GM23248 (cell line): ENCODE measurements at regions not wholly inside any gene's neighbourhood (a gene's known extent, or its start where the extent isn't known, plus 50 kb on each side); places are given as distances from the start of the nearest gene placed in this dataset.

ENCODE experiments used
- DNase-seq: peaks from one replicate; pipeline ENCODE4 v3.0.0-alpha.2; 2015
- H2AFZ ChIP-seq: fragments of 200-600 bp; sonication (generic); 2 replicates; pipeline ENCODE4 v1.6.1; 2016; ENCODE audit warnings: antibody characterized with exemption
- H3F3A ChIP-seq: fragments of 200-600 bp; sonication (generic); 2 replicates; pipeline ENCODE4 v1.6.1; 2016; ENCODE audit warnings: mild to moderate bottlenecking, antibody characterized with exemption, mixed run types; ENCODE audit not compliant: insufficient read depth
- H3K27ac ChIP-seq: fragments of 200-600 bp; sonication (generic); 2 replicates; pipeline ENCODE4 v1.5.1; 2016; ENCODE audit warnings: mild to moderate bottlenecking
- H3K27me3 ChIP-seq: fragments of 200-600 bp; sonication (generic); replicated peaks from 2 replicates; pipeline ENCODE4 v1.6.1; 2016; ENCODE audit warnings: mild to moderate bottlenecking; ENCODE audit not compliant: insufficient read depth
- H3K36me3 ChIP-seq: fragments of 200-600 bp; sonication (generic); 2 replicates; pipeline ENCODE4 v1.6.1; 2016; ENCODE audit warnings: low read depth, mild to moderate bottlenecking
- H3K4me1 ChIP-seq: fragments of 200-600 bp; sonication (generic); 2 replicates; pipeline ENCODE4 v1.6.1; 2016; ENCODE audit warnings: mild to moderate bottlenecking; ENCODE audit not compliant: insufficient read depth
- H3K4me2 ChIP-seq: fragments of 200-600 bp; sonication (generic); one replicate; pipeline ENCODE4 v1.6.1; 2016; ENCODE audit warnings: mild to moderate bottlenecking; ENCODE audit not compliant: unreplicated experiment
- H3K4me3 ChIP-seq: fragments of 200-600 bp; sonication (generic); 2 replicates; pipeline ENCODE4 v1.5.1; 2016; ENCODE audit warnings: mild to moderate bottlenecking
- H3K79me2 ChIP-seq: fragments of 200-600 bp; sonication (generic); 2 replicates; pipeline ENCODE4 v1.6.1; 2016; ENCODE audit warnings: mild to moderate bottlenecking; ENCODE audit not compliant: insufficient read depth
- H3K9ac ChIP-seq: fragments of 200-600 bp; sonication (generic); 2 replicates; pipeline ENCODE4 v1.6.1; 2016; ENCODE audit warnings: mild to moderate bottlenecking
- H3K9me2 ChIP-seq: fragments of 200-600 bp; sonication (generic); 2 replicates; pipeline ENCODE4 v1.6.1; 2016; ENCODE audit warnings: mixed run types, mild to moderate bottlenecking, moderate library complexity; ENCODE audit not compliant: insufficient read depth
- H3K9me3 ChIP-seq: fragments of 200-600 bp; sonication (generic); one replicate; pipeline ENCODE4 v1.6.1; 2017; ENCODE audit warnings: low read depth
- H4K20me1 ChIP-seq: fragments of 200-600 bp; sonication (generic); 2 replicates; pipeline ENCODE4 v1.6.0; 2016; ENCODE audit not compliant: insufficient read depth
- EZH2 ChIP-seq: fragments of 200-600 bp; sonication (generic); IDR thresholded peaks from 2 replicates; pipeline ENCODE4 v1.6.1; 2018; ENCODE audit warnings: antibody characterized with exemption, mild to moderate bottlenecking; ENCODE audit not compliant: insufficient read depth, poor library complexity, severe bottlenecking
- EZH2phosphoT487 ChIP-seq: fragments of 200-600 bp; sonication (generic); IDR thresholded peaks from 2 replicates; pipeline ENCODE4 v1.6.1; 2018; ENCODE audit warnings: antibody characterized with exemption, moderate library complexity, mild to moderate bottlenecking, low read depth; ENCODE audit not compliant: insufficient read depth
- WGBS, 2 experiments: methylation state at CpG; one replicate each; pipeline ENCODE4 v1.1.6; 2015 to 2017; ENCODE audit warnings: low lambda C conversion rate in 2 of 2, low coverage in 1 of 2; ENCODE audit errors: missing lambda C conversion rate in 2 of 2; 5-methylcytosine and 5-hydroxymethylcytosine counted together
- in situ Hi-C: fragments of 300-500 bp; cut with MboI; formaldehyde crosslinking; loops from 2 replicates; pipeline ENCODE4 v1.15.0; 2020

DNA sequence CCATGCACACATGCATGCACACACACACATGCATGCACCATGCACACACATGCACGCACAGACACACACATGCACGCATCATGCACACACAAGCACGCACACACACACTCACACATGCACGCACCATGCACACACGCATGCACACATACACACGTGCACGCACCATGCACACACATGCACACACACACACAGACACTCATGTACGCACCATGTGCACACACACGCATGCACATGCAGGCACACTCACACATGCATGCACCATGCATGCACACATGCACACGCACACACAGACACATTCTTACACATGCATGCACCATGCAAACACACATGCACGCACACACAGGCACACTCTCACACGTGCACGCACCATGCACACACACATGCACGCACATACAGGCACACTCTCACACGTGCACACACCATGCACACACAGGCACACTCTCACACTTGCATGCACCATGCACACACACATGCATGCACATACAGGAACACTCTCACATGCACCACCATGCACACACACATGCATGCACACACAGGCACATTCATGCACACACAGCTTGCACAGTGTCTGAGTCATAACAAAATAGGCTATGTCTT lies 117.5 kb downstream of the TENT4A start:
- H3K4me1 ChIP-seq, result peaks cover 11% of the 10 kb centered on the region; the same call in 1 of the 2 replicates
- H3K9me3 ChIP-seq, result no peaks in the 10 kb centered on the region
- in situ Hi-C loops, result no loop called here
- H4K20me1 ChIP-seq, result no peaks in the 10 kb centered on the region
- 75 to 86% methylated on average over 15 of the region's 15 CpGs for WGBS, 2 experiments
- H3K4me2 ChIP-seq, result no peak overlapping the region
- no peak overlapping the region for H3K4me3 ChIP-seq
- no peak for DNase-seq
- H3K9ac ChIP-seq, result no peak overlapping the region
- no peak overlapping the region for H2AFZ ChIP-seq
- no peaks in the 10 kb centered on the region for H3K79me2 ChIP-seq
- no peak overlapping the region for H3K27ac ChIP-seq
- 0 out of 2 replicates have a peak, but pooled peaks cover 11% of the 10 kb centered on the region for H3K27me3 ChIP-seq
- no peaks in the 10 kb centered on the region for H3K9me2 ChIP-seq
- TF ChIP-seq EZH2 (no peak), EZH2phosphoT487 (no peak)
- no peaks in the 10 kb centered on the region for H3K36me3 ChIP-seq
- H3F3A ChIP-seq, result no peaks in the 10 kb centered on the region

DNA sequence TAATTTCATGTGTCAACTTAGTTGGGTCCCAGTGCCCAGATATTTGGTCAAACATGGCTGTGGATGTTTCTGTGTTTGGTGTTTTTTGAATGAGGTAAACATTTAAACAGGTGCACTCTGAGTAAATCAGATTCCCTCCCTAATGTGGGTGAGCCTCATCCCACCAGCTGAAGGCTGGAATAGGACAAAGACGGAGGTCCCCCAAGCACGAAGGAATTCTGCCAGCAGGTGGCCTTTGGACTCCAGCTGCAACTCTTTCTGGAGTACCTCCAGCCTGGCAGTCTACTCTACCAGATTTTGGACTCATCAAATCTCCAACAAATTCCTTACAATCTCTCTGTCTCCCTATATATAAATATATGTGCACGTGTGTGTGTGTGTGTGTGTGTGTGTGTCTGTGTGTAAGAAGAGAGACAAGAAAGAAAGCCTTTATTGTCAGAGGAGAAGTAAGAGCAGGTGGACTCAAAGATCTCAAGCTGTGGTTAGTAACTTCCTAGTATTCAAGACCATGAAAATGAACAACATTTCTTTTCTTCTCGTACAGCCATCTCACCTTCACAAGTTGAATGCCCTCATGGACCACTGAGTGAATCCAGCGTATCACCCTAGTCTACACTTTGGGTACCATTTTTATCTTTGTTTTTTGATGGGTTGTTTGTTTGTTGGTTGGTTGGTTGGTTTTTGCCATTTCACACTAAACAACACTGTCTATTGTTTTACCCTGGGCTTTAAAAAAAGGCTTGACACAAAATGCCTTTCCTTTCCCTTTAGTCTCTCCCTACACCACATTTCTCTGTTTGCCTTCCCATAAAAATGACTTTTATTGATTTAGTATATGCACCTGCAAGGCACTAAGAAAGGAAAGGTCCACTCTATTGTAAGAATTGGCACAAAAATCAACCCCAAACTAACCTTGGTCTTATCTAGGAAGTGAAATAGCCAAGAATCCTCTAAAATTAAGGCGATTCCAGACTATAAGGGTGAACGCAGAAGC lies 118.7 kb downstream of the TENT4A start:
- 47 to 50% methylated on average over 7 of the region's 7 CpGs for WGBS, 2 experiments
- Histone ChIP-seq H3K9me3 (no peaks in the 10 kb centered on the region), H4K20me1 (no peaks in the 10 kb centered on the region), H3K36me3 (no peaks in the 10 kb centered on the region), H3F3A (no peaks in the 10 kb centered on the region), H3K4me1 (peaks cover 11% of the 10 kb centered on the region; the same call in 1 of the 2 replicates), H3K27me3 (0 out of 2 replicates have a peak, but pooled peaks cover 9% of the 10 kb centered on the region), H3K9me2 (no peaks in the 10 kb centered on the region), H3K79me2 (no peaks in the 10 kb centered on the region), H3K4me2 (no peak overlapping the region), H3K9ac (no peak overlapping the region), H3K27ac (no peak overlapping the region), H3K4me3 (no peak overlapping the region), H2AFZ (no peak overlapping the region)
- DNase-seq, result no peak
- TF ChIP-seq EZH2phosphoT487 (no peak), EZH2 (no peak)
- in situ Hi-C loops, result no loop called here

DNA sequence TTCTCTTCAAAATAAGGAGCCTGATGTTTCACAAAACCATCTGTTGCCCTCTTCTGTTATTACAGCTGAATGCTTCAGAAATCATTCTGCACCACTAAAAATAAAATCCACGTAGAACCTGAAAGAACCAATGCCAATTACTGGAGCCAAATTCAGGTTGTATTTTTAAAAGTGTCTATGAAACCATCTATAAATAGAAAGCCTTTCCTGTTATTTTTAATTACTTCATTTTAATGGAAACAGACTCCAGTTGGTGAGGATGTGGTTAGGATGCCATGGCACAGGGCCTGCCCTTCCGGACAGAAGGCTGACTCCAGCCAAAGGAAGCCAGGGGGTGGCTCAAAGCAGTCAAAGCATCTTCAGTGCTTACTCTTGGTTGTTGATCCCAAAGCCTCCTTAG lies 119.8 kb downstream of the TENT4A start:
- peaks cover 11% of the 10 kb centered on the region; the same call in 1 of the 2 replicates for H3K4me1 ChIP-seq
- no peak overlapping the region for H3K4me3 ChIP-seq
- no peaks in the 10 kb centered on the region for H3K79me2 ChIP-seq
- TF ChIP-seq EZH2, result no peak
- WGBS, 2 experiments, result 2% methylated on average over 2 of the region's 2 CpGs
- H4K20me1 ChIP-seq, result no peaks in the 10 kb centered on the region
- H3F3A ChIP-seq, result no peaks in the 10 kb centered on the region
- no peaks in the 10 kb centered on the region for H3K36me3 ChIP-seq
- in situ Hi-C loops, result no loop called here
- H3K27me3 ChIP-seq, result no peaks in the 10 kb centered on the region
- no peak overlapping the region for H3K27ac ChIP-seq
- peak; percentile 58 for DNase-seq
- no peaks in the 10 kb centered on the region for H3K9me3 ChIP-seq
- no peak overlapping the region for H2AFZ ChIP-seq
- H3K9me2 ChIP-seq, result no peaks in the 10 kb centered on the region
- peak overlapping the region; percentile 22 for H3K4me2 ChIP-seq
- no peak overlapping the region for H3K9ac ChIP-seq

DNA sequence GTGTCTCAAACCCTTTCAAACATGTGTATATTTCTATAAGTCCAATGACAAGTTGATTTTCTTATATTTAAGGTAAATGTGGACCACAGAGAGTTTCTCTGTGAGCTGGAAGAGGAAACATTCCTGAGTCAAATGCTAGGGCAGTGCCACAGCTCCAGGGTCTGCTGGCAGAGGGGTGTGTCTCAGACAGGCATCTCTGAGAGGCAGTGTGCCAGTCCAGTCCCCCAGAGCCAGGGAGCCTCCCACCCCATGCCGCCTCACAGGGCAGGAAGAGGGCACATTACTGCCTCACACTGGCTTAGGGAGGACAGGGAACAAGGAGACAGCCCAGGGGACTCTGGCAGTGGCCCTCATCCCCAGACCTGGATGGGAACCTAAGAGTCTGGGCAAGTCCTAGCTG lies 120.2 kb downstream of the TENT4A start:
- H3K9me2 ChIP-seq, result no peaks in the 10 kb centered on the region
- TF ChIP-seq EZH2phosphoT487 (no peak), EZH2 (no peak)
- H3K27ac ChIP-seq, result no peak overlapping the region
- H4K20me1 ChIP-seq, result no peaks in the 10 kb centered on the region
- no peaks in the 10 kb centered on the region for H3K79me2 ChIP-seq
- 35 to 40% methylated on average over 1 of the region's 1 CpG for WGBS, 2 experiments
- H3K36me3 ChIP-seq, result no peaks in the 10 kb centered on the region
- no peaks in the 10 kb centered on the region for H3K27me3 ChIP-seq
- H3F3A ChIP-seq, result no peaks in the 10 kb centered on the region
- H3K9me3 ChIP-seq, result no peaks in the 10 kb centered on the region
- H3K4me2 ChIP-seq, result no peak overlapping the region
- H3K4me3 ChIP-seq, result no peak overlapping the region
- DNase-seq, result no peak
- in situ Hi-C loops, result no loop called here
- H2AFZ ChIP-seq, result no peak overlapping the region
- no peak overlapping the region for H3K9ac ChIP-seq
- H3K4me1 ChIP-seq, result peaks cover 11% of the 10 kb centered on the region; the same call in 1 of the 2 replicates
